WI38 (cell line): ENCODE measurements at regions not wholly inside any gene's neighbourhood (a gene's known extent, or its start where the extent isn't known, plus 50 kb on each side); places are given as distances from the start of the nearest gene placed in this dataset.
"Not testable (repeated sequence)": the region's sequence is repeated elsewhere in the genome, so short reads cannot be mapped to it uniquely, and the experiment has no call there.

Source experiments
- H3K4me3 ChIP-seq: 2 replicates; pipeline ENCODE4 v1.5.1; 2011; ENCODE audit warnings: low read depth, mild to moderate bottlenecking, control low read depth, low read length
- TF ChIP-seq, protein P1 (sequence below): IDR thresholded peaks from 2 replicates; pipeline ENCODE4 v1.5.1; 2012; ENCODE audit warnings: low read depth, mild to moderate bottlenecking, control low read depth, low read length

GRCh38 chr6:57822896-57823358 is 505.5 kb downstream of the PRIM2 start:
- TF ChIP-seq, protein P1, sequence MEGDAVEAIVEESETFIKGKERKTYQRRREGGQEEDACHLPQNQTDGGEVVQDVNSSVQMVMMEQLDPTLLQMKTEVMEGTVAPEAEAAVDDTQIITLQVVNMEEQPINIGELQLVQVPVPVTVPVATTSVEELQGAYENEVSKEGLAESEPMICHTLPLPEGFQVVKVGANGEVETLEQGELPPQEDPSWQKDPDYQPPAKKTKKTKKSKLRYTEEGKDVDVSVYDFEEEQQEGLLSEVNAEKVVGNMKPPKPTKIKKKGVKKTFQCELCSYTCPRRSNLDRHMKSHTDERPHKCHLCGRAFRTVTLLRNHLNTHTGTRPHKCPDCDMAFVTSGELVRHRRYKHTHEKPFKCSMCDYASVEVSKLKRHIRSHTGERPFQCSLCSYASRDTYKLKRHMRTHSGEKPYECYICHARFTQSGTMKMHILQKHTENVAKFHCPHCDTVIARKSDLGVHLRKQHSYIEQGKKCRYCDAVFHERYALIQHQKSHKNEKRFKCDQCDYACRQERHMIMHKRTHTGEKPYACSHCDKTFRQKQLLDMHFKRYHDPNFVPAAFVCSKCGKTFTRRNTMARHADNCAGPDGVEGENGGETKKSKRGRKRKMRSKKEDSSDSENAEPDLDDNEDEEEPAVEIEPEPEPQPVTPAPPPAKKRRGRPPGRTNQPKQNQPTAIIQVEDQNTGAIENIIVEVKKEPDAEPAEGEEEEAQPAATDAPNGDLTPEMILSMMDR = no peak
- no peak overlapping the region for H3K4me3 ChIP-seq

DNA sequence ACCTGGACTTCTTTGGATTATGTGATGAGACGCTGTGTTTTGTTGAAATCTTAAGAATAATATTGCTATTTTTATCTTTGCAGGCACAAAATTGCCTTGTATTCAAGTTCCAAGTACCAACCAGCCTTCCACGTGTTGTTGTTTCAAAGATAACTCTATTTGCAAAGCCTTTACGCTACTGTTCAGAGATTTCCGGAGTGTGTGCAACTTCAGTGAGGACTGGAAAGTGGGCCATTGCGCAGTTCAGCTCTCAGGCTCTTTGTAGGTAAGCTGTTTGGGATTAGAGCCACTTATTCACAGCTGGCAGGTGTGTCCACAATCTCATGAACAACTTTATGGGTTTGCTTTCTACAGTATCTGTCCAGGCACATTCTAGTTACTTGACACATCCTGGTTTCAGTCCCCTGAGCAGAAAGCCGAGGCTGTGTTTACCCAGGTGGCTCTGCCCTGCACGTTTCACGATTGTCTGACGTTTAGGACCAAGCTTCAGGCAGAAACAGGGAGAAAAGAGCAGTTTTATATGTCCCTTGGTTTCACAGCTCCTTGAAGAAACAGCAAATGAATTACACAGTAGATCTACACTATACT is 520.3 kb downstream of the PRIM2 start:
- H3K4me3 ChIP-seq = not testable (repeated sequence)

DNA sequence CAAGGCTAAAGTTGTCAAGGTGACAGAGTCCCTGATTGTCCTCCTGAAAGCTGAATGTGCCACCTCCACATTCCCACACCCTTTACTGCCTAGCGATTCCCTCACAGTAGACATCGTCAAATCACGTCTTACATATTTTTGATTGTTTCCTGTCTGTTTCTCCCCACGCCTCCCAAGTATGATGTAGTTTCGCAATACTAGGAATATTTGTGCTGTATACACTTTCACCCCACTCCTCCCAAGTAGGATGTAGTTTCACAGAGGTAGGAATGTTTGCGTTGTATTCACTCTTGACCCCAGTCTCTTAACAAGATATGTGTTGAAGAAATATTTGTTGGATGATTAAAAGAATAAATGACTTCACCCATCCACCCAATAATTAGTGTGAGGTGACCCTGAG is 524.1 kb downstream of the PRIM2 start:
- not testable (repeated sequence) for H3K4me3 ChIP-seq

DNA sequence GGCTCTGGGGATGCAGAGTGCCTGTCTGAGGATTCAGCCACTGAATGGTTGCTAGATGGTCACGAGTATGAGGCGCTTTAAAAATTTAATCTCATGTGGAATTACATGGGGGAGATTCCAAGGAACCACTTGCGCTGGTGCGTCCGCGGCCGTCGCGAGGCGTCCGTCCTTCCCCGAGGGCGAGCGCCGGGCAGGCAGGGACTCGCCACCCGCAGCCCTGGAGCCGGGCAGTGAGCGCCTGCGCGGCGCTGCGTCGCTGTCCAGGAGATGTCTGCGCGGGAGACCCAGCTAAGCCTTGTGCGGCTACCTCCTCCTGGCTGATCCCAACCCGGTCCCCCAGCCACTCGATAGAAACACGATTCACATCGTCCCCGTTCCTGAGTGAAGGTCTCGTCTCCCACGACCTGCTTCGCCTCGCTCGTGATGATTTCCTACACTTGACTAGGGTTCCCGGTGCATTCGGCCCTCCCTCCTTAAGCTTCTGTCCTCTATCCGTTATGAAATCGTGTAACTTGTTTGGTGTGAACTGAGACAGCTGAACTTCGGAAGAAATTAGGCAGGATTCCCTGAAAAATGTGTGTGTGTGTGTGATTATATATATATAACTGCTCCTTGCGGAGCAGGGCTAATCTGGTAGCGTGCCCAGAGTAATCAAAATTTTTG is 536.4 kb downstream of the PRIM2 start:
- H3K4me3 ChIP-seq = not testable (repeated sequence)

- H3K4me3 ChIP-seq = not testable (repeated sequence)
Measured at GRCh38 chr6:57860481-57861315, 543.3 kb downstream of the PRIM2 start.

DNA sequence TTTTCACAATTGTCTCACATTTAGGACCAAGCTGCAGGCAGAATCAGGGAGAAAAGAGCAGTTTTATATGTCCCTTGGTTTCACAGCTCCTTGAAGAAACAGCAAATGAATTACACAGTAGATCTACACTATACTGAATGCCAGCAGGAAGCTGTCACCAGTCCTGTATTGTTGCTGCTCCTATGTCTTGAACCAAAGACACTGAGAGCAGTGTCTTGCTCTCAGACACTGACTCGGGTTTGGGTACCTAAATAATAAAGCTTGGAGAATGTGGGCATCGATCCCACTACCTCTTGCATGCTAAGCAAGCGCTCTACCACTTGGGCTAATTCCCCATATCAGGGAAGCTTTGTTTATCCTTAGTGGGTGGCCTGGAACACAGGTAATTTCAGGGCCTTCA is 552.7 kb downstream of the PRIM2 start:
- H3K4me3 ChIP-seq = not testable (repeated sequence)

GRCh38 chr6:57873424-57873823 is 556.0 kb downstream of the PRIM2 start:
- not testable (repeated sequence) for H3K4me3 ChIP-seq

GRCh38 chr6:57876659-57877058 is 559.2 kb downstream of the PRIM2 start:
- not testable (repeated sequence) for H3K4me3 ChIP-seq

- not testable (repeated sequence) for H3K4me3 ChIP-seq
Measured at GRCh38 chr6:57877729-57878128, 560.3 kb downstream of the PRIM2 start.

DNA sequence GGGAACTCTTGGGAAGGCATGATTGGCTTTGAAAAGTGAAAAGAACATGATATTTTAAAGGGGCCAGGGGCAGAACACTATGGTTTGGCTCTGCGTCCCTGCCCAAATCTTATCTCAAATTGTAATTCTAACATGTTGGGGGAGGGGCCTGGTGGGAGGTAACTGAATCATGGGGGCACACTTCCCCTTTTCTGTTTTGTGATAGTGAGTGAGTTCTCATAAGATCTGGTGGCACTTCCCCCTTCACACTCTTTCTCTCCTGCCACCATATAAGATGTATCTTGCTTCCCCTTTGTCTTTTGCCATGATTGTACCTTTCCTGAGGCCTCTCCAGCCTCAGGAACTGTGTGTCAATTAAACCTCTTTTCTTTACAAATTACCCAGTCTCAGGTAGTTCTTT is 561.4 kb downstream of the PRIM2 start:
- not testable (repeated sequence) for H3K4me3 ChIP-seq

DNA sequence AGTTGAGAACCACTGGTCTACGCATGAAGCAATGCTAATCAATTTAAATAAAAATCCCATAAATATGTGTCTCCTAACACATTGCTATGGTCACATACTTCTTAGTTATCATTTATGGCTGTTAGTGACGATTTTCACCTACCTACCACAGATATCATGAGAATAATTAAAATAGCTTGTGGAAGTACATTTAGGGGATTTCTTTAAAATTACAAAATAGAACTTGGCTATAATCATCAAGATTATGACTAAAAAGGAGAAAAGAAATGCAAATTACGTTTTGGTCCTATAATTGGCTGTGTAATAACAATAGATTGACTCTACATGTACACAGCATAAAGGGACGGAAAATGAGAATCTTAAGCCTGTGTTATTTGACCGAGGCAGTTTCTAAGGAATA is 581.4 kb downstream of the PRIM2 start:
- H3K4me3 ChIP-seq = not testable (repeated sequence)

- H3K4me3 ChIP-seq = not testable (repeated sequence)
Measured at GRCh38 chr6:57900687-57901399, 583.4 kb downstream of the PRIM2 start.

- not testable (repeated sequence) for H3K4me3 ChIP-seq
Measured at GRCh38 chr6:57901445-57901844, 584.0 kb downstream of the PRIM2 start.

DNA sequence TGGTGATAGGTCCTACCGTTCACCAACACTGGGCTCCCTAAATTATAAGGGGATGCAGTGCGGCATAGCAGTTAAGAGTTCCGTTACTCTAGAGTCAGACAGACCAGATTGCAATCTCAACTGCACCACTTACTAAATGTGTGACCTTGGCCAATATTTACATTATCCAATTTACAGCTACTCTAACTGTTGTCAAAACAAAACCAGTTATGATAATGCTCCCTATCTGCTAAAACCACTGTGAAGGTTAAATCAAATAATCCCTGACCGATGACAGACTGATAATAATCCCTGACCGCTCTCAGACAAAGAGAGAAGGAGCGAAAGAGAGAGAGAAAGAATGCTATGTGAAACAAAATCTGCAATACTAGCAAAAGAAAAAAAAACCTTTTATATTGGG is 586.9 kb downstream of the PRIM2 start:
- H3K4me3 ChIP-seq = not testable (repeated sequence)

GRCh38 chr6:57915300-57915699 is 597.9 kb downstream of the PRIM2 start:
- not testable (repeated sequence) for H3K4me3 ChIP-seq

GRCh38 chr6:57942966-57943365 is 625.5 kb downstream of the PRIM2 start:
- H3K4me3 ChIP-seq = not testable (repeated sequence)

DNA sequence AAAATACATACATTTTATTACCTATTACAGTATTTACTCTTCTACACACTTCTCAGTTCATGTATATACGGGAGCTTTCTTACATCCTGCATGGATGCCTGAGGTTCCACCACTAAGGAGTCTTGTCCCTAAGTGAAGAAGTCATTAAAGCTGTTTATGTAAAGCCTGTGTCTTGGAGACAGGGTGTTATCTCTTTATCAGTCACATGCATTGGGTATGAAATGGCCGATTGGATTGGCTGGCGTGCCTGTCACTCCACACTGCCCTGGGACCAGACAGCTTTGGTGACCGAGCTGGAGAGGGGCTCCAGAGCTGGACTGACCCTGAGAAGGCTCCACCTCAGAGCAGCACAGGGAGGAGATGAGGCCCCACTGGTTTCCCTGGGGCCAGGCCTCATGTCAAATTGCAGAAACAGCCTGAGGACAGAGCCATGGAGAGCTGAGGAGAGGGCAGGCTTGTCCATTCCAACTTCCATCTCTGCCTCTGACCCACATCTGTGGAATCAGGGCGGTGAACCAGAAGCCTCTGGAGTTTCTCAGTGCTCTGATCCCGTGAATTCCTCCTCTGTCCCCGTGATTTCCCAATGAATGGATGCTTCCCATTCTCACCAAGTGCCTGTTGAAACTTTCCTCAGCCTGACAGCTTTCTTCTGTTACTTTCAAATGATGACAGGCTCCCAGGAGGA is 628.8 kb downstream of the PRIM2 start:
- not testable (repeated sequence) for H3K4me3 ChIP-seq

- not testable (repeated sequence) for H3K4me3 ChIP-seq
Measured at GRCh38 chr6:57946769-57947091, 629.3 kb downstream of the PRIM2 start.

DNA sequence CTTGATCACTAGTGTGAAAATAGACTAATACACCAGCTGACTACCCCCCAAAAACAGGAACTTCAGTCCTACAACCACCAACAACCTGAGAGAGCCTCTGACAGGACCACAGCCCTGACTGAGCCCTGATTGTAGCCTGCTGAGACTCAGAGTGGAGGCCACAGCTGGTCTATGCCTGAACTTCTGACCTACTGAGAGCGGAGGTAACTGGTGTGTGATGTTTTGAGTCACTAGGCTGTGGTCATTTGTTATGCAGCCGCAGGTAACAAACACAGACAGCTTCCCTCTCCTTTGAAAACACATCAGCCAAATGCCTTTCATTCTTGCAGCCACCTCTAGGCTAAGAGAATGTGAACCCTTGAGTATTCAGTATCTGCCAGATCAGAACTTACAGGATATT is 631.1 kb downstream of the PRIM2 start:
- not testable (repeated sequence) for H3K4me3 ChIP-seq
